HCT116 (cell line): ENCODE measurements at regions not wholly inside any gene's neighbourhood (a gene's known extent, or its start where the extent isn't known, plus 50 kb on each side); places are given as distances from the start of the nearest gene placed in this dataset.

Experiments
- ATAC-seq: fragments of 200-7000 bp; cut with Tn5 transposase; 2 replicates; pipeline ENCODE4 v1.9.1; 2020; ENCODE audit warnings: mild to moderate bottlenecking, moderate library complexity
- BruUV-seq: library from RNA; stranded (reverse); fragments of 400-500 nt; replicated peaks from 2 replicates; lab custom pipeline; 2021; lab: Mats Ljungman, UMichigan
- CTCF ChIA-PET: fragments of 300-600 bp; sonication (Branson Sonifier 250); formaldehyde crosslinking; loops from one replicate; lab custom pipeline; 2021; ENCODE audit warnings: antibody characterized with exemption; lab: Charles Lee
- POLR2A ChIA-PET: fragments of 300-600, 350-600 bp; sonication (Branson Sonifier 250); formaldehyde crosslinking; loops from one replicate; lab custom pipeline; 2021; ENCODE audit warnings: antibody characterized with exemption; lab: Charles Lee
- RAD21 ChIA-PET, 2 experiments: fragments of 300-600 bp; sonication (Branson Sonifier 250); formaldehyde crosslinking; loops; one replicate each; lab custom pipeline; 2023; ENCODE audit warnings: low total read pairs in 2 of 2; ENCODE audit not compliant: uncharacterized antibody in 2 of 2, unreplicated experiment in 2 of 2, low non-redundant PET in 1 of 2; lab: Charles Lee
- DNase-seq: peaks from one replicate; pipeline ENCODE4 v3.0.0-alpha.2; 2010; ENCODE audit warnings: low read depth, low spot score
- H2AFZ ChIP-seq: fragments of 200-600 bp; shearing (Covaris generic), sonication (generic); 2 replicates; pipeline ENCODE4 v1.6.1; 2017; ENCODE audit warnings: low read depth, mixed run types, mixed read lengths, antibody characterized with exemption, low read length; ENCODE audit not compliant: poor library complexity, severe bottlenecking
- H3K27ac ChIP-seq: 2 replicates; pipeline ENCODE4 v1.5.1; 2012; ENCODE audit warnings: low read depth, low read length
- H3K27me3 ChIP-seq: fragments of 200-600 bp; sonication (generic); 2 replicates; pipeline ENCODE4 v1.6.1; 2016; ENCODE audit warnings: mixed run types, low read length, mixed read lengths; ENCODE audit not compliant: insufficient read depth
- H3K36me3 ChIP-seq, 2 experiments: fragments of 200-500 bp in 1 of 2; fragments of 200-600 bp in 1 of 2; sonication (Bioruptor generic) in 1 of 2; sonication (generic) in 1 of 2; 2 replicates each; pipeline versions ENCODE4 v1.5.1 to v1.6.1; 2014 to 2016; ENCODE audit warnings: low read length in 2 of 2, inconsistent platforms in 1 of 2, mixed read lengths in 1 of 2, mixed run types in 1 of 2; ENCODE audit not compliant: insufficient read depth in 2 of 2, control insufficient read depth in 1 of 2
- H3K4me1 ChIP-seq, 2 experiments: fragments of 200-600 bp in 1 of 2; sonication (generic) in 1 of 2; 2 replicates each; pipeline versions ENCODE4 v1.5.1 to v1.6.1; 2012 to 2017; ENCODE audit warnings: low read length in 2 of 2, inconsistent platforms in 1 of 2, mild to moderate bottlenecking in 1 of 2, mixed read lengths in 1 of 2, mixed run types in 1 of 2, moderate library complexity in 1 of 2; ENCODE audit not compliant: insufficient read depth in 2 of 2, control insufficient read depth in 1 of 2
- H3K4me2 ChIP-seq: fragments of 200-600 bp; sonication (generic); 2 replicates; pipeline ENCODE4 v1.6.1; 2017; ENCODE audit warnings: mixed run types, low read length, mixed read lengths
- H3K4me3 ChIP-seq, 2 experiments: fragments of 200-600 bp in 1 of 2; sonication (generic) in 1 of 2; replicated peaks in 1 of 2; 2 replicates each; pipeline ENCODE4 v1.5.1; 2011 to 2016; ENCODE audit warnings: low read length in 2 of 2, control low read depth in 1 of 2, low read depth in 1 of 2, mild to moderate bottlenecking in 1 of 2, mixed read lengths in 1 of 2, mixed run types in 1 of 2
- H3K79me2 ChIP-seq: fragments of 200-600 bp; sonication (generic); 2 replicates; pipeline ENCODE4 v1.6.1; 2017; ENCODE audit warnings: mild to moderate bottlenecking, mixed run types, low read length, moderate library complexity, mixed read lengths; ENCODE audit not compliant: insufficient read depth
- H3K9ac ChIP-seq: fragments of 200-600 bp; sonication (generic); 2 replicates; pipeline ENCODE4 v1.6.1; 2016; ENCODE audit warnings: low read length, mixed read lengths
- H3K9me2 ChIP-seq: fragments of 200-600 bp; sonication (generic), shearing (Covaris generic); 2 replicates; pipeline ENCODE4 v1.6.1; 2017; ENCODE audit warnings: mixed run types, mild to moderate bottlenecking, moderate library complexity; ENCODE audit not compliant: insufficient read depth
- H3K9me3 ChIP-seq, 2 experiments: fragments of 200-500 bp in 1 of 2; fragments of 200-600 bp in 1 of 2; sonication (Bioruptor generic) in 1 of 2; sonication (generic) in 1 of 2; 2 replicates each; pipeline ENCODE4 v1.6.1; 2014 to 2017; ENCODE audit warnings: low read length in 2 of 2, mixed read lengths in 2 of 2, inconsistent platforms in 1 of 2, low read depth in 1 of 2, mild to moderate bottlenecking in 1 of 2, mixed run types in 1 of 2, moderate library complexity in 1 of 2; ENCODE audit not compliant: control insufficient read depth in 1 of 2, insufficient read depth in 1 of 2
- H4K20me1 ChIP-seq: fragments of 200-600 bp; sonication (generic), shearing (Covaris generic); 2 replicates; pipeline ENCODE4 v1.6.1; 2017; ENCODE audit warnings: mixed run types, mild to moderate bottlenecking, moderate library complexity; ENCODE audit not compliant: insufficient read depth
- CBX3 ChIP-seq: IDR thresholded peaks from 2 replicates; pipeline ENCODE4 v1.6.1; 2012; ENCODE audit warnings: low read depth
- CTCF ChIP-seq, 3 experiments: fragments of 200-600 bp in 1 of 3; sonication (generic) in 1 of 3; IDR thresholded peaks in 2 of 3; conservative IDR thresholded peaks in 1 of 3; 2 replicates each; pipeline ENCODE4 v1.5.1; 2012 to 2017; ENCODE audit warnings: low read depth in 2 of 3, low read length in 2 of 3, antibody characterized with exemption in 1 of 3, borderline replicate concordance in 1 of 3, control low read depth in 1 of 3, mild to moderate bottlenecking in 1 of 3, mixed read lengths in 1 of 3, mixed run types in 1 of 3, moderate library complexity in 1 of 3; ENCODE audit not compliant: insufficient read depth in 1 of 3
- EGR1 ChIP-seq: IDR thresholded peaks from 2 replicates; pipeline ENCODE4 v1.6.1; 2012; ENCODE audit warnings: low read depth
- EZH2 ChIP-seq: fragments of 200-600 bp; sonication (generic); IDR thresholded peaks from 2 replicates; pipeline ENCODE4 v1.6.1; 2017; ENCODE audit warnings: antibody characterized with exemption, mixed run types
- EZH2phosphoT487 ChIP-seq: fragments of 200-600 bp; IDR thresholded peaks from 2 replicates; pipeline ENCODE4 v1.6.1; 2018; ENCODE audit warnings: antibody characterized with exemption, borderline replicate concordance
- FOSL1 ChIP-seq: IDR thresholded peaks from 2 replicates; pipeline ENCODE4 v1.6.1; 2012; ENCODE audit warnings: low read depth
- POLR2A ChIP-seq: IDR thresholded peaks from 2 replicates; pipeline ENCODE4 v1.7.0; 2011; ENCODE audit warnings: borderline replicate concordance; ENCODE audit not compliant: insufficient read depth, insufficient read length; ENCODE audit errors: extremely low read depth
- POLR2AphosphoS5 ChIP-seq: IDR thresholded peaks from 2 replicates; pipeline ENCODE4 v1.6.1; 2011; ENCODE audit warnings: mild to moderate bottlenecking, low read depth, low read length, moderate library complexity
- RAD21 ChIP-seq: IDR thresholded peaks from 2 replicates; pipeline ENCODE4 v1.6.1; 2012; ENCODE audit warnings: low read depth, mild to moderate bottlenecking
- SIN3A ChIP-seq: IDR thresholded peaks from 2 replicates; pipeline ENCODE4 v1.6.1; 2012; ENCODE audit warnings: low read depth
- SRF ChIP-seq: IDR thresholded peaks from 2 replicates; pipeline ENCODE4 v1.6.1; 2012; ENCODE audit warnings: low read depth
- TCF7L2 ChIP-seq: IDR thresholded peaks from 2 replicates; pipeline ENCODE4 v1.7.0; 2011; ENCODE audit warnings: borderline replicate concordance, inconsistent platforms; ENCODE audit not compliant: insufficient read depth, insufficient read length; ENCODE audit errors: extremely low read depth
- intact Hi-C: fragments of 100-400 bp; cut with micrococcal nuclease; formaldehyde crosslinking; loops from 2 replicates; pipeline ENCODE4 v1.10.0; 2022
- TF ChIP-seq, protein P1 (sequence below): IDR thresholded peaks from 2 replicates; pipeline ENCODE4 v1.6.1; 2011; ENCODE audit warnings: mild to moderate bottlenecking, low read length, moderate library complexity; ENCODE audit not compliant: insufficient replicate concordance; ENCODE audit errors: extremely low read depth
- TF ChIP-seq, protein P2 (sequence below): IDR thresholded peaks from 2 replicates; pipeline ENCODE4 v1.6.1; 2012

DNA sequence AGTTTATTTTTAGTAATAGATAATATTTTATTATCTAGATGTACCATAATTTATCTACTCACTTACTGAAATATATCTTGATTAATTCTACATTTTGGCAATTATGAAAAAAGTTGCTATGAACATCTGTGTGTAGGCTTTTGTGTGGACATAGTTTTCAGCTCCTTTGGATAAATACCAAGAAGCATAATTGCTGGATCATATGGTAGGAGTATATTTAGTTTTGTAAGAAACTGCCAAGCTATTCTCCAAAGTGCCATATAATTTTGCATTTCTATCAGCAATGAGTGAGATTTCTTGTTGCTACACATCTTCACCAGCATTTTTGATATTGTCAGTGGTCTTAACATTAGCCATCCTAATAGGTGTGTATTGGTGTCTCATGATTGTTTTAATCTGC is 882.6 kb upstream of the GRIA3 start:
- POLR2A ChIA-PET = no interaction called here
- H3K27ac ChIP-seq = no peak overlapping the region
- no peaks in the 10 kb centered on the region for H3K4me1 ChIP-seq
- ATAC-seq = no peak
- no peak overlapping the region for H3K4me3 ChIP-seq
- TF ChIP-seq TCF7L2 = no peak
- no peak for TF ChIP-seq EZH2
- no peak for TF ChIP-seq POLR2A
- no peak for TF ChIP-seq POLR2AphosphoS5
- TF ChIP-seq CTCF (IDR thresholded peaks at IDR 0.05 in 2 of 3, conservative IDR thresholded peaks at IDR 0.05 in 1 of 3; ENCODE audit: borderline replicate concordance in 1 of 3, insufficient read depth in 1 of 3, low read depth in 2 of 3, low read length in 2 of 3) = no peak
- TF ChIP-seq SRF = no peak
- TF ChIP-seq RAD21 = no peak
- TF ChIP-seq EGR1 = no peak
- no peak for TF ChIP-seq CBX3
- TF ChIP-seq EZH2phosphoT487 = no peak
- no peak for TF ChIP-seq FOSL1
- TF ChIP-seq, protein P1, sequence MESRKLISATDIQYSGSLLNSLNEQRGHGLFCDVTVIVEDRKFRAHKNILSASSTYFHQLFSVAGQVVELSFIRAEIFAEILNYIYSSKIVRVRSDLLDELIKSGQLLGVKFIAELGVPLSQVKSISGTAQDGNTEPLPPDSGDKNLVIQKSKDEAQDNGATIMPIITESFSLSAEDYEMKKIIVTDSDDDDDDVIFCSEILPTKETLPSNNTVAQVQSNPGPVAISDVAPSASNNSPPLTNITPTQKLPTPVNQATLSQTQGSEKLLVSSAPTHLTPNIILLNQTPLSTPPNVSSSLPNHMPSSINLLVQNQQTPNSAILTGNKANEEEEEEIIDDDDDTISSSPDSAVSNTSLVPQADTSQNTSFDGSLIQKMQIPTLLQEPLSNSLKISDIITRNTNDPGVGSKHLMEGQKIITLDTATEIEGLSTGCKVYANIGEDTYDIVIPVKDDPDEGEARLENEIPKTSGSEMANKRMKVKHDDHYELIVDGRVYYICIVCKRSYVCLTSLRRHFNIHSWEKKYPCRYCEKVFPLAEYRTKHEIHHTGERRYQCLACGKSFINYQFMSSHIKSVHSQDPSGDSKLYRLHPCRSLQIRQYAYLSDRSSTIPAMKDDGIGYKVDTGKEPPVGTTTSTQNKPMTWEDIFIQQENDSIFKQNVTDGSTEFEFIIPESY = no peak
- TF ChIP-seq, protein P2, sequence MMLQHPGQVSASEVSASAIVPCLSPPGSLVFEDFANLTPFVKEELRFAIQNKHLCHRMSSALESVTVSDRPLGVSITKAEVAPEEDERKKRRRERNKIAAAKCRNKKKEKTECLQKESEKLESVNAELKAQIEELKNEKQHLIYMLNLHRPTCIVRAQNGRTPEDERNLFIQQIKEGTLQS = no peak
- no peak for TF ChIP-seq SIN3A
- H3K36me3 ChIP-seq = no peaks in the 10 kb centered on the region
- H3K9ac ChIP-seq = no peak overlapping the region
- no TSS peak for BruUV-seq
- H3K4me2 ChIP-seq = no peak overlapping the region
- intact Hi-C loops = no loop called here
- H3K9me3 ChIP-seq = no peaks in the 10 kb centered on the region
- H2AFZ ChIP-seq = no peak overlapping the region
- no peaks in the 10 kb centered on the region for H3K79me2 ChIP-seq
- H3K9me2 ChIP-seq = no peaks in the 10 kb centered on the region
- no peaks in the 10 kb centered on the region for H3K27me3 ChIP-seq
- RAD21 ChIA-PET = no interaction called here
- DNase-seq = no peak
- H4K20me1 ChIP-seq = no peaks in the 10 kb centered on the region
- CTCF ChIA-PET = no interaction called here
